ENCODE measurements at regions not wholly inside any gene's neighbourhood (a gene's known extent, or its start where the extent isn't known, plus 50 kb on each side); places are given as distances from the start of the nearest gene placed in this dataset.

DNA sequence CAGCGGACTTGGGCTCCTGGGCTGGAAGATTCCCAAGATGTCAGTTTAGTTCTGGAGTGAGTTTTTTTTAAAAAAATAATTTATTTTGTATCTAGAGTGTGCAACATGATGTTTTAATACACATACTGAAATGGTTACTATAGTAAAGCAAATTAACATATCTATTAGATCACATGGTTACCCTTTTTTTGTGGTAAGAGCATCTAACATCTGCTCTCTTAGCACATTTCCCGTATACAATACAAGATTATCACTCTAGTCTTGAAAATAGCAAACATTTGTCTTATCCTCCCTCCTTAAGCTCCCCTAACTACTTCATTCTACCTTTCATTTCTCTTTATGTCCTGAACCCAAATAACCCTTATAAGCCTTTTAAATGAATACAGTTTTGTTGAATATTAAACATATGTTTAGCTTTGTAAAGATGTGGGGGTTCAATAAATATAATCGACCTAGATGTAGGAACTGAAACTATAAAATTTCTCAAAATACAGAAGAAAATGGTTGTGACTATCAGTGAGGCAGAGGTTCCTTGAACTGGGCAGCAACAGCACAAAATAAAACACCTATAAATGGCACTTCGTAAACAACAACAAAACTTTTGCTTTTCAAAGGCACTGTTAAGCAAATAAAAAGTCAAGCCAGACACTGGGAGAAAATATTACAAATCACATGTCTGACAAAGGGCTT lies 466.6 kb downstream of the FGF9 start:
- DNase-seq = no peak

DNA sequence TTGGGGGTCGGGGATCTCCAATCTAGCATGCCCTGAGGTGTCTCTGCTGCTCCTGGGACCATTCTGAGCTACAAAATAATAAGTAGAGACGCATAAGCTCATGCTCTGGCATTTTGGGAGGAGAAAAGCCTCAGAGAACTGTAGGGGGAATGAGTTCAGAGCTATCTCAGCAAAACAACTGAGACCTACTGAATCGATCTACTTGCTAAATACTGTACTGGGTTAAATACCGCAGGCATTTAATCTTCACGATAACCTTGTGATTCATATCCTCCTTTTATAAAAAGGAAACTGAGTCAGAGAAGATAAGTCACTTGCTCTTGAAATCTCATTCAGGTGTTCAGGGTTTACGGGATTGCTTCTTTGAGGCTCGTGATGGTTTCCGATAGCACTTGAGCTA lies 468.1 kb downstream of the FGF9 start:
- no peak for DNase-seq

DNA sequence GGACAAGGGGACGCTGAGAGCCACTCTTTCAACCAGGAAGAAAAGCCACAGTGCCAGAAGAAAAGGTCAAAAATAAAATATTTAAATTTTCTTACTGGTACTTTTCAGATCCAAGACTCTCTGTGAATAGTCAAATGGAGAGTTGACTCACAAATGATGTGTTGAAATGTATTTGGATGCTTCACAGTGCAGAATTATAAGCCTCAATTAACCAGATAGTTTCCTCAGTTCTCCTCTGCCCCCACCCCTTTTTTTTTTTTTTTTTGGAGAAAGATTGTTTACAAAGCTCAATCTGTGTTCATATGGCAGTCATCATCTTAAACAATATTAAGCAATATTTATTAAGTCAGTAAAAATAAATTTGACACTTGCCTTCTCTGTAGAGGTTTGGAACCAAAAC lies 470.8 kb downstream of the FGF9 start:
- DNase-seq = no peak

DNA sequence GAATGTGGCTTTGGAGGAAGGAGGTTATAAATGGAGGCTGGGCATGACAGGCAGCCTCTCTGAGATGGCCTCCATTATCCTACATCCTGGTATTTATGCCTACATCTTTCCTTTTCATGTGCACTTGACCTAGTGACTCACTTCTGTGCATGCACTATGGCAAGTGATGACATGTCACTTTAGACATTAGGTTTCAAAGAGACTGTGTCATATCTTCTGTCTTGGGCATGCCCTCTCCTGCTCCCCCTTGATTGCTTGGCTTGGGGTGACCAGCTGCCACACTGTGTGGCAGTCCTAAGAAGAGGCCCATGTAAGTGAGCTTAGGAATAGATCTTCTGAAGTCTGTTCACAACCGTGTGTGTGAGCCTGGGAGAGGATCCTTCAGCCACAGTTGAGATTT lies 472.8 kb downstream of the FGF9 start:
- no peak for DNase-seq

DNA sequence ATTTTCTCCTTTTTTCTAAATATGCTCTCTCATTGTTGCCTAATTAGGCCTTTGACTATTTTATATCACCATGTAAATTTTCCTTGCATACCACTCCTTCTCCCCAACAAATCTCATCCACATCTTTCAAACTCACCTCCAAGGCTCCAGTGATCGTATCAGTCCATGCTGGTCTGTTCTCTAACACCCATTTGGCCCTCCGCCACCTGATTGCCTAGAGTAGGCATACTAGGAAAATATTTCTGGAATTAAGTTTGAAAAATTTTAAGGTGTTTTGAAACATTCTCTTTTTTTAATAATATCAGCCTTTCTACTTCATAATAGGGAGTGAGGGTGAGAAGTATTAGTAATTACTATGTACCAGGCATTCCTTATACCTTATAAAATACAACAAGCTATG lies 473.9 kb downstream of the FGF9 start:
- no peak for DNase-seq

DNA sequence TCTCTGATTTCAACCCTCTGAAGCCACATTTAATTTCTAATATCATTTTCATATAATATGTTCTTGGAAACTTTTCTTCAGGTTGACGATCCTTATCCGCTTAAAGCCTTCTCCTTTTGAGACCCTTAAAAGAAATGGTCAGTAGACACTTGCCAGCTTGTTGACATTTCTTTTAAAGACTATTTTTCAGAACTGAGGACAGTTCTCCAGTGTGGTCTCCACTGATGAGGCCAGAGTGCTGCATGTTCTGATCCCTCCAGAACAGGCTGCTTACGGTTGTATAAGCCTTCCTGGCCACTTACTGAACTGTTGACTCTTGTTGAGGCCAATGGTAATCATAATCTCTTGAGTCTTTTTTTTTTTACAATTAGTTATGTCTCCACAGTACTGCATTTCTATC lies 477.3 kb downstream of the FGF9 start:
- no peak for DNase-seq

DNA sequence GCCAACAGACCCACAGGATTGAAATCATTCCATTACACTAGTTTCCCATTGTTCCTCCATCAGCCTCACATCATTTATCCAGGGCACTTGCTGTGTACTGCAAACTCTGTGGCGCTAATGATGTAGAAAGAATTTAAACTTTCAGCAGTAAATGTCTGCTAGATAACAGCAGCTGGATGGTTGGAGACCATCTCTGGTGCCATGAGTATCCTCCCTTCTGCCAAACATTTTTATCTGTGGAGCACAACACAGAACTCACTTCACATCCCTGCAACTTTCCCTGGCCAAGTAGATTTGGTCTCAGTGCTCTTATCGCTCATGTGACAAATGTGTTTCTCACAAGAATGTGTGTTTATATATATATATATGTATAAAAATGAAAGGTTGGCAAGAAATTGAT lies 481.9 kb downstream of the FGF9 start:
- no peak for DNase-seq

DNA sequence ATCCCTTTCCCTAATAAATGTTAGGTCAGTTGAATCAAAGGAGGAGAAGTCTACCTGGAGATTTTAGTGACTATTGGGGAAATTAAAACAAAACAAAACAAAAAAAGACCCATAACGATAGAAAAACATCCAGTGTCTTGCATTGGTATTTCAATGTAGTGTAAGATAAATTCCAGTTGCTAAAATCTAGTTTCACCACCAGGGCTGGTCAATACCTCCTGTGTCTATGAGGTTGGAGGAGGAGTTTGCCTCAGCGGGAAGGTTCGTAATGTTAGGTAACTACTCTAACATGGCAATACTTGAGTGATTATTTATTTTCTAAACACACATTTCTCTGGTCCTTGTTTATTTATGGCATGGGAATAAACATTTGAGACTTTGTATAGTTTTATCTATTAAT lies 483.2 kb downstream of the FGF9 start:
- no peak for DNase-seq

DNA sequence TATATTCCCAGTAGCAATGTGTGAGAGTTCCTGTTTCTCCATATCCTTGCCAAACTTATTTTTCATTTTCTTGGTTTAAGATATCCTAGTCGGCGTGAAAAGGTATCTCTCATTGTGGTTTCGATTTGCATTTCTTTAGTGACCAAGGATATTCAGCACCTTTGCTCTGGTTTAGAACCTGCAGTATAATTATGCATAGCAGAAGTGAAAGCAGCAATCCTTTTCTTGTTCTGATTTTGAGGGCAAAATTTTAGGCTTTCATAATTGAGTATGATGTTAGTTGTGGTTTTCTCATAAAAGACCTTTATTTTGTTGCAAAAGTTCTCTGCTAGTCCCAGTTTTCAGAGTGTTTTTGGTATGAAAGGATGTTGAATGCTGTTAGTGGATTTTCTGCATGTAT lies 491.0 kb downstream of the FGF9 start:
- no peak for DNase-seq

DNA sequence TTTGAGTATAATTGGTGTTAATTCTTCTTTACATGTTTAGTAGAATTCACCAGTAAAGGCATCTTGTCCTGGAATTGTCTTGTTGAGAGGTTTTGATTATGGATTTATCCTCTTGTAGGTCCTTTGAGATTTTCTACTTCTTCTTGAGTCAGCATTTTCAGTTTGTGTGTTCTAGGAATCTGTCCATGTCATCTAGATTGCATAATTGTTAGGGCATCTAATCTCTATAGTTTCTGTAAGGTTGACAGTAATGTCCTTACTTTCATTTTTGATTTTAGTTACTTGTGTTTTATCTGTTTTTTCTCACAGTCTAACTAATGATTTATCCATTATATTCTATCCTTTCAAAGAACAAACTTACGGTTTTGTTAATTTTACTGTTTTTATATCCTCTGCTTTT lies 492.0 kb downstream of the FGF9 start:
- DNase-seq = no peak

DNA sequence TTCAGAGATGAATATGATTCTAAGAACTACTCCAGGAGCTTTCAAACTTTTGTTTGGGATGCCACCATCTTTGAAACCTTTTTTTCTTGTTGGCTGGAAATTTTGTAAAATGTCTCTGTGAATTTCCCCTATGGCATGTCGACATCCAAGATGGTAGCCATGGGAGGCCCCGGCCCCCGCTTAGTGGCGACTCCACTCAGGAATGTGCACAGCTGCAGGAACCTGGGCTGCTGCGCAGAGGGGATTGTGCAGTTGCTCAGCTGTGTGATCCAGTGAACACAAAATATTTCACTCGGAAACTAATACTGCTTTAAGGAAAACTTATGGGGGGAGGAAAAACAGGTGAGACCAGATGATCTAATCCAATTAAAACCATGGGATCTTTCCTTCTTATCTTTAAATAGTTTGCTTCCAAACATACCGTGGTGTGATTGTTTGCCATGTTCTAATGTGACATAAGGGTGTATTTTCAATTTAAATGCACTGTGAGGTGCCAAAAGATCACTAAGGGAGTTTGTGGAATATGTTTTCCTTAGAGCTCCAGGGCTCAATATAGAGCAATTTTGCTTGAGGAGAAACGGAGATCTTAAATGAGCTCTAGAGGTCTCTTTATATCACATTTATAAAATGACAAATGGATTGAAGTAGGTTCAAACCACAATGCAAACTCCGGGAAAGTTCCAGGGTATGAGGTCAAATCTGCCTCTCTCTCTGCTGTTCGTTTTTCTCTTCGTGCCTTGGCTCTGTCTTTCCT lies 497.7 kb downstream of the FGF9 start:
- no peak for DNase-seq

DNA sequence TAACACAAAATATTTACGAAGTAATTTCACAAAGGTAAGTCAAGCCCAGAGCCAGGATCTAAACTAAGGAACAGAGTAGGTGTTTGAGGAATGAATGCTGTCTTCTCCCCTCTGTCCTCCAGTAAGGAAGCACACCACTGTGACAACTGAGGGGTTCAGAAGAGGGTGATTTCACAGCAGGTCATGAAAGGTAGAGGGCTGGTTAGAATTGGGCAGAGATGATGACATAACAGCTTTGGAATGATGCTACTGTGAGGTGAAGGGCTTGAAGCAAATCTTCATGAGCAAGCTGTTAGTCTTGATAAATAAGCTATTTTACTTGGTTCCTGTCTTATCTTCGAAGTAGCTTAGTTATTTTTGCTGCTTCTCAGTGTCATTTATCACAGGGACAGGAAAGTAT lies 498.6 kb downstream of the FGF9 start:
- DNase-seq = no peak

DNA sequence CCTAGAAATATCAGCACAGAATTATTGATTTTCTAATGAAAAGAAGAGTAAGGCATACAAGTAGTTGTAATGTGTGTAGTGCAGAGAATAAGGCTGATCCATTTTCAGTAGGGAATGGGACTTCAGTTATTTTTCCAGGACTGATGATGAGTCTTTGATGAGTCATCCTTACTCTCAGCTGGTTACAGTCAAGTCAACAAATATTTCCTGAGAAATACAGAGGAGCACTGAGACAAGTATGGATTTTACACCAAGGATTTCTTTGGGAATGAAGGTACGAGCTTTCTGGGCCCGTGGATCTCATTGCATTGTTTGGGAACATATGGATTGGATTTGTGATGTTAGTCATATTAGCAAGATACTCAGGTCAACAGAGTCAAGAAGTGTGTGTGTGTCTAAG lies 502.7 kb downstream of the FGF9 start:
- no peak for DNase-seq

DNA sequence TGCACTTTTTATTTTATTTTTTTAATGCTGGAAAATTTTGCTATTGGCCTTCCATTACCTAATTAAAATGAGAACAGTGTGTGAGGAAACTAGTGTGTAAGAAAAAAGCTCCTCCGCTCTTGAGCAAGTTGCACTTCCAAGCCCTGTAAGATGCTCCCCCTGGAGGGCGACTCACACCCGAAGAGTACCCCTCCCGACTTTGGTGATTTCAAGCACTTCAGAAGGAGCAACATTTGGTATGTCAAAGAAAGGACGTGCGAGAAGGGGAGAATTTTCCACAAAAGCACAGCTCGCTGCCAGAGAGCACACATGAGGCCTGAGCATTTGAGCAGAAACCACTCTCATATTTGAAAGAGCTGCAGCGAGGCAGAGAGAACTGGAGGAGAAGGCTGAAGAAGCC lies 504.4 kb downstream of the FGF9 start:
- no peak for DNase-seq

DNA sequence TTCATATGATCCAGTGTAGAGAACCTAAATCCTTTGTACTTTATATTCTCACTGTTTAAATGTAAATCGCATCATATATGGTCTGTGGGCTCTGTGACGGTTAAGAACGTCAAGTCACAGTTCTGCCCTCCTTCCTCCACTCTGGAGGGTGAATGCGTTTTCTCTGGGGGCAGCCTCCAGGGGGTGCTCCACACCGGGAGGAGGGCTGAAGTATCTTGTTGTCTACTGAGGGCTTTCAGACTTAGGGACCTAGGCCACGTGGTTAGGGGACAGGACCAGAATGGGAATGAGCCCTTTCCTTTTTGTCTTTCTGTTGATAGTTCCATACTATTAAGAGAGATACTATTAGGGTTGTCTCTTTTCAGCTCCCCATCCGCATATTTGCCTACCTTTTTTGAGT lies 504.9 kb downstream of the FGF9 start:
- no peak for DNase-seq

DNA sequence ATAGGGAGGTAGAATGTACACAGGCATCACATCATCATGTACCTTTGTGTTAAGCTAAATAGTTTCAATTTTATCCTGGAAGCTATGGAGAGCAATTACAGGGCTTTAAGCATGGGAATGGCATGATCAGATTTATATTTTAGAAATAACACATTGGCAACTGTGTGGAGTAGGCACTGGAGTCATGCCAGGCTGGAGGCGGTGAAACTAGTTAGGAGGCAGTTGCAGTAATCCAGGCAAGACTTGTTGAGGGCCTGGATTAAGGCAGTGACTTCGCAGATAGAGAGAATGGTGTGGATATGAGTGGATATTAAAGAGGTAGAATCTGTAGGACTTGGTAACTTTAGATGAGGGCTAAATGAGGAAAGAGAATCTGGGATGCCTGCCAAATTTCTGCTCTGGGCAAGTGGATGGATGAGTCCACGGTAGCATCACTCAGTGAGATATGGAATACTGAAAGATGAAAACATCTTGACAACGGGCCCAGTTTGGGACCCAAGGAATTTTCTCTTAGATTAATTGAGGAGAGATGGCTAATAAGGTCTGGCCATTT lies 506.2 kb downstream of the FGF9 start:
- DNase-seq = no peak

DNA sequence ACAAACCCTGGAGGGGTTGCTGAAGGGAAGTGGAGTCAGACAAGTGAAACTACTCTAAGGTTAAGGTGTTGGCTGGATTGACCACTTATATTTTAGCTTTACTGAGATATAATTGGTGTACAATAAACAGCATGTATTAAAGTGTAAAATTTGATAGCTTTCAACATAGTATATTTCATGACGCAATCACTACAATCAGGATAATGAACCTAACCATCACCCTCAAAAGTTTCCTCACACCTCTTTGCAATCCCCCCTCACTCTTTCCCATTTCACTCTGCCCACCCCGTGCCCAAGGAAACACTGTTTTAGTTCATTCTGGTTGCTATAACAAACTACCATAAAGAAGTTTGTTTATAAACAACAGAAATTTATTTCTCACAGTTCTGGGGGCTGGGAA lies 508.0 kb downstream of the FGF9 start:
- DNase-seq = no peak

DNA sequence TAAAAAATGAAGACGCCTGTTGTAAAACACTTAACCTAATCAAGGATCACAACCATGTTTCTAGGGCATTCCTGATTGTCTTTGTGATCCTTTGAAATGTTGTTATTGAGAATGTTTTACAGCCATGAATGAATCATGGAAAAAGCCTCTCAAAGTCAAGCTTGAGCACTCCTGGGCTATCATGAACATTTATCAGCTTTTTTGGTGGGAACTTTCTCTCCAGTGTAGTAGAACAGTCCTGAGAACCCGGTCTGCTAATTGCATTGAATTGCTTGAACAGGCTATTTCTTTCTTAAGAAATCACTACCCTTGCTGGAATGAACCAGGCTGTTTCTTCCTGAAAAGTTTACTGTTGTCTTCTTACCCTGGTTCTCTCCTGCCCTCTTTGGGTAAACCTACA lies 516.5 kb downstream of the FGF9 start:
- no peak for DNase-seq

DNA sequence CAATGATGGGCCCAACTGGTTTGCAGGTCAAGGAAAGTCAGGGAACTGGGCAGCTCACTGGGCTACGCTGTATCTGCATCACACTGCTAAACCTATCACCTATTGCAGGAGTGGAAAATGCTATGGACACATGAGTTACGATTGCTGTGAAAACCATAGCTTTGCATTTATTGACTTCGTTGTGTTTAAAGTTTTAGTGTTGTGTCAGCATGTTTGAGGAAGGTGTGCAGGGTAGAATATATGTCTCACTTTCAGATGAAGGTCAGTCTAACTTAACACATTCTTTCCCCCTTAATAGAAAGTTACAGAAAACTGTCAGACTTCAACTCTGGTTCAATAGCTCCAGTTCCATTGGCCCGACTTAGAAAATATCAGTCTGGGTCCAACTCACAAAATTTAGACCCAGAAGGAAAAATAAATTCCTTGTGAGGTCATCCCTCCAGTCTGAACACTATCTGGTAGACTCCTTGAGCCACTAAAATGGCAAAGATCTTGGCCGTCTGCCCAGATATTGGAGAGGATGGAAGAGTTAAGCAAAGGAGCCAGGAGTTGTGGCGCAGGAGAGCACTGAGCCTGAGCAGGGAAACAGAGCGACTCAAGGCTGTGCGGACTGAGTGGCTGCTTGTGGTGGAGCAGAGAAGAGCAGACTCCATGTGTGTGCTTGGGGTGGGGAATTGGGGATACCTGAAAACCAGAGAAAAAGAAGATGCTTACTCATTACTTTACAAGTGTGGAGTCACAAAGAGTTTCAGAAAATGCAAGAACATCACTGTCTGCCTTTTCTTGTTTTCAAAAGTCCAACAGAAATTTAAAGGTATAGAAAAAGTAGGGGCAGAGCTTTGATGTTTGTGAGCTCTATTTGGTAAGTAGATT lies 518.5 kb downstream of the FGF9 start:
- DNase-seq = no peak

DNA sequence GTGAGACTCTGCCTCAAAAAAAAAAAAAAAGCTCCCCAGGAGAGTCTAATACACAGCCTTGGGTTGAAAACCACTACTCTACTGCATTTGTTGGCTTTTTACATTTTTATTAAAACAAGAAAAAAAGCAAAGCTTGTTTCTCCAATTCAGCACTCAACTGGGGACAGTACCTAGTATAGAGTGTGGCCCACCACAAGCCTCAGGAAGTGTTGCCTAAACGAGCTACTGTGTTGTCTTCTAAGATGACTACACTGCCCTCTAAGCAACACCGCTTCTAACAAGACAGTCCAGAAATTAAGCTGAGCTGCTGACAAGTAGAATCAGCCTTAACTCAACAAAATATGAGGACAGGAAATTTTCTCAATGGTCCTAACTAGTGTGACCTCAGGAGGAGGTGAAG lies 522.2 kb downstream of the FGF9 start:
- DNase-seq = no peak

DNA sequence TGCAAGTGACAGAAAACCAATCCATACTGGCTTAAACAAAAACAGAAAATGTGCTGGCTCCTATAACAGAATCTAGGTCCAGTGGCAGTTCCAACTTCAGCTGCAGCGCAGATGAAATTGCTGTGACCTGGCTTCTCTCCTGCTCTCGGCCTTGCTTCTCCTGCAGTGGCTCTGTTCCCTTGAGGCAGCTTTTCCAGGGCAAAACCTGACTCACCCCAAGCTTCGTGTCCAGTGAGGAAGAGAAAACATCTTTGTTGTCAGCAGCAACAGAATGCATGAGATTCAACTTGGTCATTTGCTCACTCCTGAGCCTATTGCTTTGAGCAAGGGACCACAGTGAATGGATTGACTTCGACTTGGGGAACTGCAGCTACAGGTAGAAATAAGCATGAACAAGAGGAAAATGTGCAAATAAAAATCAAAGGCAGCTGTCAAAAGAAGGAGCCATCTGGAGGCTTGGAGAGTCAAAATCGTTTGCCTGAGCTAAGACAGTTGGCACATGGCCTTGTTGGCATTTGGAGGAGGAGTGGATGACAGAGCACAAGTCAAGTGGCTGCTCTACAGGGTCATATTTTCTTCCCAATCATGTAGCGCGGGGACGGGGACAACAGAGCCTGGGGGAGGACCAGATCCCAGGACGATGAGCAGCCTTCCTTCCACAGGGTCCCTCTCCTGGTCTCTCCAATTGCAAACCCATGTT lies 523.4 kb downstream of the FGF9 start:
- DNase-seq = no peak

DNA sequence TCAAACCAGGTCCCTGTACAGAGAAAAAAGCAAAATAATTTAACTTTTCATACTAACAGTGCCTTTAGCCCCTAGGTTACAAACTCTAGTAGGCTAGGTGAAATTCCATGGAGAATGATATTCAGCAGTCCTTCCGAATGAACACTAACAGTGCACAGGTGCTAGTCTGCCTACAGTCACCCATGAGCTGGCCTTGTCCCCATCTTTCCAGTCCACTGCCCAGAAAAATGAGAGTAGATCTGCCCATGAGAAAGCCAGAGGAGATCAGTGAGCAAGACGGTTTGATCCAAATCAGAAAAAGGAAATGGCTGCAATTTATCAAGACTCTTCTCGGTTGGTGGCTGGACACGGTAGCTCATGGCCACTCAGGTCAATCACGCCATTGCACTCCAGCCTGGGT lies 524.9 kb downstream of the FGF9 start:
- DNase-seq = no peak

DNA sequence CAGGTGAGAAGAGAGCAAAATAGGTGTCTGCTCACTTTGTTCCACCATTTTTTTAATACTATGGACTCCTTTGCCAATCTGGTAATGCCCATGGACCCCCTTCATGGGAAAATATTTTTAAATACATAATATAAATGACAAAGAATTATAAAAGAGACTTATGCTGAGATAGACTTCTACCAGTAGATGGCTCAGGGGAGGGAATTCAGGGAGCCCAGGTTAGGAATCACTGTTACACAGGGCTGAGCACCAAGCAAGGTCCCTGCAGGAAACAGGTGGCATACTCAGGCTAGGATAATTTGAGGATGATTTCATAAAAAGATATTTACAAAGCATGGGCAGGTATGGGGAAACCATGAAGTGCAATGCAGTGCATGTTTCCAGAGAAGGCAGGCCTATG lies 525.9 kb downstream of the FGF9 start:
- no peak for DNase-seq

All from activated CD4-positive, alpha-beta T cell treated with anti-CD3 and anti-CD28 coated beads for 4 hours (primary cell).